K562 (cell line): ENCODE measurements at regions not wholly inside any gene's neighbourhood (a gene's known extent, or its start where the extent isn't known, plus 50 kb on each side); places are given as distances from the start of the nearest gene placed in this dataset.

Experiments
- ATAC-seq: fragments of 200-7000 bp; cut with Tn5 transposase; 3 replicates; pipeline ENCODE4 v1.9.1; 2020; ENCODE audit warnings: moderate library complexity
- BruUV-seq: library from RNA; stranded (reverse); fragments of 400-500 nt; replicated peaks from 2 replicates; lab custom pipeline; 2021; lab: Mats Ljungman, UMichigan
- CTCF ChIA-PET: fragments of 300-600 bp; formaldehyde crosslinking; extraction: SDS; loops from one replicate; lab custom pipeline; 2021; ENCODE audit warnings: low intra/inter-chr PET ratio; lab: Yijun Ruan, JAX
- POLR2A ChIA-PET: fragments of 300-600, 350-650 bp; sonication (Branson Sonifier 250); formaldehyde crosslinking; extraction: SDS; loops from one replicate; lab custom pipeline; 2021; ENCODE audit warnings: antibody characterized with exemption, inconsistent platforms; lab: Yijun Ruan, JAX
- DNase-seq, 4 experiments: peaks; one replicate each; pipeline versions ENCODE4 v3.0.0 to v3.0.0-alpha.2; 2011 to 2018; ENCODE audit warnings: low spot score in 3 of 4, mixed read lengths in 3 of 4; ENCODE audit errors: extremely low read depth in 1 of 4
- FAIRE-seq: peaks from 2 replicates; lab custom pipeline; 2011; peaks lifted over from hg19 to GRCh38; lab: Jason Lieb, UNC
- H2AFZ ChIP-seq: 2 replicates; pipeline ENCODE4 v1.6.0; 2011; ENCODE audit warnings: low read depth, low read length, control low read depth, inconsistent platforms
- H3K27ac ChIP-seq: fragments of 200-600 bp; 3 replicates; pipeline ENCODE4 v1.8.0; 2011; ENCODE audit warnings: low read depth, mild to moderate bottlenecking, control low read depth, inconsistent platforms, low read length, moderate library complexity, mixed read lengths; ENCODE audit errors: extremely low read depth
- H3K27me3 ChIP-seq, 2 experiments: fragments of 300-600 bp in 1 of 2; 2 replicates in 1 of 2; 3 replicates in 1 of 2; pipeline versions ENCODE4 v1.6.0 to v1.8.0; 2011; ENCODE audit warnings: inconsistent platforms in 2 of 2, low read length in 2 of 2, mild to moderate bottlenecking in 1 of 2, mixed read lengths in 1 of 2, moderate library complexity in 1 of 2; ENCODE audit not compliant: control insufficient read depth in 2 of 2, insufficient read depth in 2 of 2
- H3K36me3 ChIP-seq: fragments of 300-600 bp; 3 replicates; pipeline ENCODE4 v1.8.0; 2011; ENCODE audit warnings: mild to moderate bottlenecking, low read length, inconsistent platforms; ENCODE audit not compliant: control insufficient read depth, insufficient read depth
- H3K4me1 ChIP-seq, 2 experiments: fragments of 200-600 bp in 1 of 2; replicated peaks in 1 of 2; 2 replicates in 1 of 2; 3 replicates in 1 of 2; pipeline versions ENCODE4 v1.5.1 to v1.8.0; 2011; ENCODE audit warnings: inconsistent platforms in 2 of 2, low read length in 2 of 2, mild to moderate bottlenecking in 1 of 2, mixed read lengths in 1 of 2, moderate library complexity in 1 of 2; ENCODE audit not compliant: control insufficient read depth in 2 of 2, insufficient read depth in 2 of 2
- H3K4me2 ChIP-seq: 2 replicates; pipeline ENCODE4 v1.6.1; 2011; ENCODE audit warnings: low read length, control low read depth, inconsistent platforms, mixed read lengths; ENCODE audit not compliant: insufficient read depth
- H3K4me3 ChIP-seq: fragments of 200-600 bp; sonication (generic), shearing (Covaris generic); 2 replicates; pipeline ENCODE4 v1.5.1; 2016; ENCODE audit warnings: control low read depth, inconsistent platforms
- H3K79me2 ChIP-seq: fragments of 200-600 bp; 3 replicates; pipeline ENCODE4 v1.8.0; 2011; ENCODE audit warnings: low read length, inconsistent platforms; ENCODE audit not compliant: control insufficient read depth, insufficient read depth
- H3K9ac ChIP-seq, 2 experiments: 2 replicates each; pipeline versions ENCODE4 v1.6.0 to v1.6.1; 2011; ENCODE audit warnings: low read depth in 2 of 2, low read length in 2 of 2, control low read depth in 1 of 2, inconsistent platforms in 1 of 2, mild to moderate bottlenecking in 1 of 2, mixed read lengths in 1 of 2; ENCODE audit not compliant: insufficient read depth in 1 of 2
- H3K9me1 ChIP-seq: one replicate; pipeline ENCODE4 v1.6.0; 2011; ENCODE audit warnings: inconsistent platforms, mild to moderate bottlenecking, low read length, moderate library complexity; ENCODE audit not compliant: control insufficient read depth, insufficient read depth
- H3K9me3 ChIP-seq: replicated peaks from 2 replicates; pipeline ENCODE4 v1.5.1; 2011; ENCODE audit warnings: low read depth, low read length, inconsistent platforms; ENCODE audit not compliant: control insufficient read depth, insufficient read depth
- H4K20me1 ChIP-seq: replicated peaks from 2 replicates; pipeline ENCODE4 v1.6.1; 2011; ENCODE audit warnings: low read length, inconsistent platforms, mixed read lengths; ENCODE audit not compliant: control insufficient read depth, insufficient read depth
- BCOR ChIP-seq: fragments of 450-650 bp; IDR thresholded peaks from 2 replicates; pipeline ENCODE4 v1.6.1; 2016
- CREB3L1 ChIP-seq: fragments of 450-650 bp; IDR thresholded peaks from 2 replicates; pipeline ENCODE4 v1.6.1; 2014; ENCODE audit warnings: low read depth, mild to moderate bottlenecking, moderate library complexity, borderline replicate concordance
- CREBBP ChIP-seq: IDR thresholded peaks from one replicate; pipeline ENCODE4 v1.6.1; 2012; ENCODE audit warnings: low read depth, mild to moderate bottlenecking, control low read depth, inconsistent platforms, low read length
- DPF2 ChIP-seq: fragments of 450-650 bp; IDR thresholded peaks from 2 replicates; pipeline ENCODE4 v1.6.1; 2016
- FOXK1 ChIP-seq: sonication (generic); formaldehyde crosslinking; IDR thresholded peaks from 2 replicates; pipeline ENCODE4 v1.8.0; 2022; ENCODE audit warnings: missing genetic modification reagents, mild to moderate bottlenecking, borderline replicate concordance
- GTF2E2 ChIP-seq: fragments of 200-800 bp; sonication (Bioruptor generic); IDR thresholded peaks from 2 replicates; pipeline ENCODE4 v1.6.1; 2016; ENCODE audit warnings: missing genetic modification characterization, missing compliant biosample characterization
- GTF3C2 ChIP-seq: IDR thresholded peaks from 3 replicates; pipeline ENCODE4 v1.6.1; 2011; ENCODE audit warnings: borderline replicate concordance, mild to moderate bottlenecking, moderate library complexity; ENCODE audit not compliant: insufficient read length; ENCODE audit errors: extremely low read depth
- JUN ChIP-seq, 2 experiments: sonication (generic) in 1 of 2; formaldehyde crosslinking in 1 of 2; IDR thresholded peaks; 2 replicates each; pipeline versions ENCODE4 v1.6.1 to v1.8.0; 2012 to 2022; ENCODE audit warnings: borderline replicate concordance in 2 of 2, mild to moderate bottlenecking in 2 of 2, improper control_type of control experiment in 1 of 2, low read depth in 1 of 2, low read length in 1 of 2, missing genetic modification reagents in 1 of 2
- NELFE ChIP-seq: IDR thresholded peaks from 2 replicates; pipeline ENCODE4 v1.6.1; 2011; ENCODE audit warnings: mild to moderate bottlenecking; ENCODE audit not compliant: insufficient read depth, insufficient read length
- NFXL1 ChIP-seq: fragments of 450-650 bp; formaldehyde crosslinking; IDR thresholded peaks from 2 replicates; pipeline ENCODE4 v1.4.0; 2021; ENCODE audit warnings: mild to moderate bottlenecking
- RNF2 ChIP-seq: sonication (generic); IDR thresholded peaks from 2 replicates; pipeline ENCODE4 v1.6.1; 2016
- SRSF7 ChIP-seq: fragments of 200-400 bp; formaldehyde crosslinking; optimal IDR thresholded peaks from 2 replicates; pipeline ENCODE3; 2017; ENCODE audit warnings: mild to moderate bottlenecking, low read depth, low read length
- ZEB2 ChIP-seq: fragments of 450-650 bp; IDR thresholded peaks from 2 replicates; pipeline ENCODE4 v1.6.1; 2016
- ZNF124 ChIP-seq: sonication (generic); formaldehyde crosslinking; IDR thresholded peaks from 2 replicates; pipeline ENCODE4 v1.8.1; 2022; ENCODE audit warnings: missing genetic modification reagents
- ZNF436 ChIP-seq: fragments of 250-450, 450-650 bp; sonication (Bioruptor Pico); formaldehyde crosslinking; IDR thresholded peaks from 2 replicates; pipeline ENCODE4 v1.7.0; 2020; ENCODE audit warnings: mild to moderate bottlenecking
- WGBS: fragments of 100-300 bp; shearing (Covaris generic); methylation state at CpG from one replicate; pipeline ENCODE4 v1.1.6; 2016; ENCODE audit warnings: low coverage, mixed read lengths; ENCODE audit not compliant: insufficient coverage; ENCODE audit errors: missing lambda C conversion rate; 5-methylcytosine and 5-hydroxymethylcytosine counted together
- in situ Hi-C: fragments of 300-500 bp; cut with MboI; formaldehyde crosslinking; loops from 4 replicates; pipeline ENCODE4 v1.15.0; 2018; ENCODE audit warnings: inconsistent platforms, mixed read lengths
- intact Hi-C: fragments of 100-400 bp; cut with micrococcal nuclease; formaldehyde crosslinking; loops from 2 replicates; pipeline ENCODE4 v1.14.2; 2022
- TF ChIP-seq, protein P1 (sequence below): fragments of 450-650 bp; formaldehyde crosslinking; IDR thresholded peaks from 2 replicates; pipeline ENCODE4 v1.4.0; 2022; ENCODE audit warnings: missing genetic modification characterization

DNA sequence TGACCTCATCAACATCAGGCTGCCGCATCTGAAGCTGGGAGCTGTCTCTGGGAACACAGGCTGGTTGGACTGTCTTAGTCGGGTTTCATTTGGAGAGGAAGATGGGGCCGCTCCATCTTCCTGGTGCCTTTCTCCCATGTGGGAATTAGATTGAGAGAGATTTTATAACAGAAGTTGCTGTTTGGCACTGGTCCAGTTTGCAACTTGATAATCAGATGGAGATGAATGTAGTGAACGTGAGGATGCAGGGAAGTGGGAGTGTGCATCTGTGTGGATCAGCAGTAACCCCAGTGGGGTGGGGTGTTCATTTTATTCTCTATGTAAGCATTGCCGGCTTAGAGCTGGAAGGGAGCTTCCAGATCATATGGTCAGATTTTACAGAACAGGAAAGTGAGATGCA lies 250.9 kb downstream of the DCDC2C start:
- POLR2A ChIA-PET: no interaction called here
- FAIRE-seq (no peak), DNase-seq (no peak), ATAC-seq (no peak)
- intact Hi-C loops (no loop called here), in situ Hi-C loops (no loop called here)
- no peak overlapping the region for H3K4me2 ChIP-seq
- H3K27ac ChIP-seq: no peak overlapping the region
- H3K9ac ChIP-seq: no peak overlapping the region
- no peaks in the 10 kb centered on the region for H4K20me1 ChIP-seq
- no peaks in the 10 kb centered on the region for H3K79me2 ChIP-seq
- no peak overlapping the region for H3K4me3 ChIP-seq
- no peak overlapping the region for H2AFZ ChIP-seq
- H3K4me1 ChIP-seq: no peaks in the 10 kb centered on the region
- H3K27me3 ChIP-seq: no peaks in the 10 kb centered on the region
- no peaks in the 10 kb centered on the region for H3K36me3 ChIP-seq
- TF ChIP-seq CREB3L1 (no peak), ZNF124 (CRISPR knock-in tag) (no peak), ZNF436 (CRISPR knock-in tag) (no peak), GTF2E2 (no peak), CREBBP (no peak), DPF2 (no peak), NELFE (no peak), SRSF7 (no peak), JUN (IDR thresholded peaks at IDR 0.05; ENCODE audit: borderline replicate concordance, low read depth, low read length) (no peak), JUN (CRISPR knock-in tag; IDR thresholded peaks at IDR 0.05; ENCODE audit: borderline replicate concordance) (no peak), BCOR (no peak), RNF2 (no peak), ZEB2 (no peak), FOXK1 (no peak), GTF3C2 (no peak), NFXL1 (no peak)
- TF ChIP-seq, protein P1, sequence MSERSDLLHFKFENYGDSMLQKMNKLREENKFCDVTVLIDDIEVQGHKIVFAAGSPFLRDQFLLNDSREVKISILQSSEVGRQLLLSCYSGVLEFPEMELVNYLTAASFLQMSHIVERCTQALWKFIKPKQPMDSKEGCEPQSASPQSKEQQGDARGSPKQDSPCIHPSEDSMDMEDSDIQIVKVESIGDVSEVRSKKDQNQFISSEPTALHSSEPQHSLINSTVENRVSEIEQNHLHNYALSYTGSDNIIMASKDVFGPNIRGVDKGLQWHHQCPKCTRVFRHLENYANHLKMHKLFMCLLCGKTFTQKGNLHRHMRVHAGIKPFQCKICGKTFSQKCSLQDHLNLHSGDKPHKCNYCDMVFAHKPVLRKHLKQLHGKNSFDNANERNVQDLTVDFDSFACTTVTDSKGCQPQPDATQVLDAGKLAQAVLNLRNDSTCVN (CRISPR knock-in tag): no peak
- CTCF ChIA-PET: no interaction called here
- no TSS peak for BruUV-seq
- WGBS: 2% methylated on average over 4 of the region's 5 CpGs
- H3K9me3 ChIP-seq: no peaks in the 10 kb centered on the region
- H3K9me1 ChIP-seq: no peaks in the 10 kb centered on the region
